ENCODE measurements at regions not wholly inside any gene's neighbourhood (a gene's known extent, or its start where the extent isn't known, plus 50 kb on each side); places are given as distances from the start of the nearest gene placed in this dataset.

- no peak overlapping the region for H3K4me3 ChIP-seq
- no peak for DNase-seq
- no peaks in the 10 kb centered on the region for H3K27me3 ChIP-seq
- no peak for TF ChIP-seq CTCF (IDR thresholded peaks at IDR 0.05)
- no peaks in the 10 kb centered on the region for H3K9me3 ChIP-seq
- no peaks in the 10 kb centered on the region for H3K36me3 ChIP-seq
- no peaks in the 10 kb centered on the region for H3K4me1 ChIP-seq
- intact Hi-C loops (cut with DNase I; ENCODE audit: low total_unique reads): no loop called here
- 70 to 86% (median 80%) methylated on average over 3 of the region's 3 CpGs for WGBS, 5 donors
- no peak overlapping the region for H3K27ac ChIP-seq
Measured at GRCh38 chr13:23129331-23129730, 51.4 kb upstream of the SGCG start.

Small RNA genes in the stretch of these regions (small RNA-seq; reads per million reads assigned to genes)
- gene MTND3P1 (0 reads per million in 4 donors), gene RF00049 (0 reads per million in 4 donors)
